ENCODE measurements at regions not wholly inside any gene's neighbourhood (a gene's known extent, or its start where the extent isn't known, plus 50 kb on each side); places are given as distances from the start of the nearest gene placed in this dataset.
"Not testable (repeated sequence)": the region's sequence is repeated elsewhere in the genome, so short reads cannot be mapped to it uniquely, and the experiment has no call there.

DNA sequence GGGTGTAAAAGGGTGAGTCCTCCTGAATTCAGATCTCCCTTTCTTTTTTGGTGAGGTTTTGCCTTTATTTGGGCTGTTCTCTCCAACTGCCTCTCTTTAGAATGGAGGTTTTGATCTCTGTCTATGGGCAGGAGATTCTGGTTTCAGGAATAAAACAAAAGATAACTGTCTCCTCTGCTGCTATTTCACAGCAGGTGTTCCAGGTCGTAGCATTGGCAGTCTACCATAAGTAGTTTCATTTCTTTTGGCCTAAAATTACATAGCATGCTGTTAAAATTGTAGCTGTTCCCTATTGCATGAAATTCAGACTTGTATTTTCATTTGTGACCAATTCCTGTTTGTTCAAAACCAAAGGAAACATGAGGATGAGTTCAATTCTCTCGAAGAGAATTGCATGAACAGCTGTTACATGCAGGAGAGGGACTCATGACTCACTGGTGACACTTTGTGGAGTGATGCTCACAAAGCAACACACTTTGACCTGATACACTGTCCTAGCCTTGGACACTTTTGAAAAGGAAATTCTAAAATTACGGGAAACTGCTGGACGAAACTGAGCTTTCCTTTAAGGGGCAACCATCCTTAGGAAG lies 76.8 kb upstream of the SIRPG start:
- intact Hi-C loops (cut with DNase I; ENCODE audit: low total_unique reads) = loop anchor here (10.0 kb wide), 1 partner anchor 90 kb away; no protein-coding TSS in a partner anchor

GRCh38 chr20:1731828-1732375 lies 74.3 kb upstream of the SIRPG start:
- H3K27ac ChIP-seq = peak overlapping the region in 7 of 8 donors; percentile 39 to 76 (median 65)

More for the DNA sequence above, 76.8 kb upstream of the SIRPG start:
- Histone ChIP-seq H3K4me1 (peaks cover 0 to 21% (median 6%) of the 10 kb centered on the region in 6 donors), H3K36me3 (no peaks in the 10 kb centered on the region), H3K4me3 (no peak overlapping the region), H3K27me3 (replicated peaks in 1 of 7) (peaks cover 0 to 8% (median 0%) of the 10 kb centered on the region in 7 donors), H3K27ac (peak overlapping the region in 1 of 8 donors; percentile 9), H3K9me3 (peaks cover 0 to 1% (median 0%) of the 10 kb centered on the region in 8 donors)
- no peak for DNase-seq
- WGBS, 5 donors = 33 to 48% (median 44%) methylated on average over 4 of the region's 4 CpGs
- TF ChIP-seq POLR2AphosphoS5 (IDR thresholded peaks at IDR 0.05) (no peak), CTCF (IDR thresholded peaks at IDR 0.05 in 8 of 11, conservative IDR thresholded peaks at IDR 0.05 in 3 of 11) (peak in 5 of 11 experiments; percentile 34 to 57 (median 42))

DNA sequence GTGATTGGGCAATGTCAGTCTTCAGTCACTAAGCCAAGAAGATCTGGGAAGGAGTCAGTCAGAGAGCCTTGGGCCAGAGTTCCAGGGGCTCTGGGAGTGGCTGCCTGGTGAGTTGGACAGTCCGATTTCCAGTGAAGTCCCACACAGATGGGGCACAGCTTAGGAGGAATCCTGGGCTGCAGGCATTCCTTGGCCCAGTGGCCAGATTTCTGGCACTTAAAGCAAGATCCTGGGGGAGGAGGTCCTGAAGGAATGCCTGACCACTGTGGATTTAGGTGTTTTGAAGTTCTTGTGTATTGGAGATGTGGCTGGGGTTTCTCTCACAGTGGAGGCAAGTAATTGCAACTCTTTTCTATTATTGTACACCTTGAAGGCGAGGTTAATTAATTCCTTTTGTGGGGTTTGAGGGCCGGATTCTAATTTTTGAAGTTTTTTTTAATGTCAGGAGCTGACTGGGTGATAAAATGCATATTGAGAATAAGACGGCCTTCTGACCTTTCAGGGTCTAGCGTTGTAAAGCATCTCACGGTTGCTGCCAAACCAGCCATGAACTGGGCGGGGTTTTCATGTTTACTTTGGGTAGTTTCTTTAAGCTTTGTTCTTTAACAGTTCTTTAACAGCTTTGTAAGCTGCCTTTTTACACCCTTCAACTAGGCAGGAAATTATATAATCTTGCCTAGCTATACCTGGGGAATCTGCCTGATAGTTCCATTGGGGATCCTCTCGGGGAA lies 73.6 kb upstream of the SIRPG start:
- peak overlapping the region in 7 of 8 donors; percentile 39 to 76 (median 65) for H3K27ac ChIP-seq
- DNase-seq = not testable (repeated sequence)
- WGBS, 5 donors = 56 to 76% (median 68%) methylated on average over 8 of the region's 8 CpGs

More at GRCh38 chr20:1731828-1732375, 74.3 kb upstream of the SIRPG start:
- DNase-seq; H3K27me3 ChIP-seq (replicated peaks in 1 of 7); H3K4me3 ChIP-seq; H3K36me3 ChIP-seq; H3K9me3 ChIP-seq: not testable (repeated sequence)
- 54 to 75% (median 67%) methylated on average over 6 of the region's 6 CpGs for WGBS, 5 donors
- peaks cover 0 to 21% (median 6%) of the 10 kb centered on the region in 6 donors for H3K4me1 ChIP-seq
- intact Hi-C loops (cut with DNase I; ENCODE audit: low total_unique reads) = loop anchor here (10.0 kb wide), 1 partner anchor 87 kb away; no protein-coding TSS in a partner anchor

GRCh38 chr20:1727303-1727702 lies 69.7 kb upstream of the SIRPG start:
- H3K4me3 ChIP-seq; H3K36me3 ChIP-seq; intact Hi-C loops (cut with DNase I; ENCODE audit: low total_unique reads); H3K27me3 ChIP-seq (replicated peaks in 1 of 7); DNase-seq; H3K27ac ChIP-seq: not testable (repeated sequence)
- Histone ChIP-seq H3K4me1 (peaks cover 0 to 11% (median 0%) of the 10 kb centered on the region in 6 donors), H3K9me3 (peaks cover 0 to 33% (median 12%) of the 10 kb centered on the region in 8 donors)
- 84 to 97% (median 89%) methylated on average over 3 of the region's 3 CpGs for WGBS, 5 donors

More for the DNA sequence above, 73.6 kb upstream of the SIRPG start:
- intact Hi-C loops (cut with DNase I; ENCODE audit: low total_unique reads) = loop anchor here (10.0 kb wide), 1 partner anchor 86 kb away; no protein-coding TSS in a partner anchor
- not testable (repeated sequence) for H3K27me3 ChIP-seq (replicated peaks in 1 of 7); H3K36me3 ChIP-seq; H3K9me3 ChIP-seq; H3K4me3 ChIP-seq
- peaks cover 0 to 21% (median 6%) of the 10 kb centered on the region in 6 donors for H3K4me1 ChIP-seq

DNA sequence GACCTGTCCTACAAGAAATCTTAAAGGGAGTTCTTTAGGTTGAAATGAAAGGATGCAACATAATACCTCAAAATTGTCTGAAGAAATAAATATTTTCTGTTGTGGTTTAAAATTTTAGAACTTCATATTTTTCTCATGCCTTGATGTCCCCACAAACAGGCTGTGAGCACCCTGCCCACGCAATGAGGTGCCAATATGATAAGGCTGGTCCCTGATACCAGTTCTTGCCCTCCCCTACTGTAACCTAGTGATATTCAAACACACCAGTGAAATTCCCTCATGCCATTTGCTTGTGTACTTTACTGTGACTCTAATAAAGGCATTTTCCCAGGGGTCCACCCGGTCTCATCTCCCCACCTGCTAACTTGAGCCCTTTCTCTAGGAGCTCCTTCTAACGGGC lies 67.3 kb upstream of the SIRPG start:
- Histone ChIP-seq H3K36me3 (no peaks in the 10 kb centered on the region), H3K27me3 (replicated peaks in 1 of 7) (no peaks in the 10 kb centered on the region), H3K4me1 (peaks cover 0 to 6% (median 0%) of the 10 kb centered on the region in 6 donors), H3K4me3 (no peak overlapping the region), H3K9me3 (peaks cover 0 to 33% (median 12%) of the 10 kb centered on the region in 8 donors), H3K27ac (no peak overlapping the region)
- intact Hi-C loops (cut with DNase I; ENCODE audit: low total_unique reads) = no loop called here
- TF ChIP-seq POLR2A (IDR thresholded peaks at IDR 0.05) (no peak), POLR2AphosphoS5 (IDR thresholded peaks at IDR 0.05) (no peak), CTCF (IDR thresholded peaks at IDR 0.05 in 8 of 11, conservative IDR thresholded peaks at IDR 0.05 in 3 of 11) (no peak)
- 80 to 93% (median 82%) methylated on average over 3 of the region's 3 CpGs for WGBS, 5 donors
- no peak for DNase-seq
